Fibroblast of lung (primary cell): ENCODE measurements at regions not wholly inside any gene's neighbourhood (a gene's known extent, or its start where the extent isn't known, plus 50 kb on each side); places are given as distances from the start of the nearest gene placed in this dataset.

ENCODE experiments used
- DNase-seq, 2 donors: peaks; one replicate each; pipeline versions ENCODE4 v3.0.0 to v3.0.0-alpha.2; 2010; ENCODE audit warnings: low read depth in 2 of 2
- H2AFZ ChIP-seq: 2 replicates; pipeline ENCODE4 v1.5.1; 2012; ENCODE audit warnings: low read length, control low read depth, inconsistent platforms
- H3K27ac ChIP-seq: 2 replicates; pipeline ENCODE4 v1.5.1; 2011; ENCODE audit warnings: low read length, control low read depth; ENCODE audit not compliant: insufficient read depth
- H3K27me3 ChIP-seq: 2 replicates; pipeline ENCODE4 v1.5.1; 2011; ENCODE audit warnings: mild to moderate bottlenecking, low read length; ENCODE audit not compliant: control insufficient read depth, insufficient read depth
- H3K36me3 ChIP-seq: 2 replicates; pipeline ENCODE4 v1.5.1; 2011; ENCODE audit warnings: low read length; ENCODE audit not compliant: control insufficient read depth, insufficient read depth
- H3K4me1 ChIP-seq: 2 replicates; pipeline ENCODE4 v1.5.1; 2011; ENCODE audit warnings: low read length; ENCODE audit not compliant: control insufficient read depth, insufficient read depth; ENCODE audit errors: extremely low read depth
- H3K4me2 ChIP-seq: 2 replicates; pipeline ENCODE4 v1.5.1; 2011; ENCODE audit warnings: low read length, control low read depth; ENCODE audit not compliant: insufficient read depth; ENCODE audit errors: extremely low read depth
- H3K4me3 ChIP-seq, 4 experiments: fragments of 200-600 bp in 1 of 4; sonication (generic) in 1 of 4; replicated peaks in 1 of 4; 2 replicates each; pipeline ENCODE4 v1.5.1; 2011 to 2016; ENCODE audit warnings: low read length in 4 of 4, low read depth in 3 of 4, mild to moderate bottlenecking in 3 of 4, control low read depth in 2 of 4, inconsistent platforms in 1 of 4, mixed read lengths in 1 of 4; ENCODE audit not compliant: insufficient read depth in 1 of 4; ENCODE audit errors: control extremely low read depth in 1 of 4
- H3K79me2 ChIP-seq: 2 replicates; pipeline ENCODE4 v1.5.1; 2012; ENCODE audit warnings: mild to moderate bottlenecking, low read length, inconsistent platforms; ENCODE audit not compliant: control insufficient read depth, insufficient read depth
- H3K9ac ChIP-seq: 2 replicates; pipeline ENCODE4 v1.5.1; 2011; ENCODE audit warnings: mild to moderate bottlenecking, low read length, control low read depth; ENCODE audit not compliant: insufficient read depth
- H3K9me3 ChIP-seq: 2 replicates; pipeline ENCODE4 v1.5.1; 2012; ENCODE audit warnings: low read depth, low read length; ENCODE audit not compliant: control insufficient read depth, insufficient read depth
- H4K20me1 ChIP-seq: 2 replicates; pipeline ENCODE4 v1.5.1; 2011; ENCODE audit warnings: low read length; ENCODE audit not compliant: control insufficient read depth, insufficient read depth; ENCODE audit errors: extremely low read depth
- CTCF ChIP-seq, 2 donors: IDR thresholded peaks in 1 of 2; conservative IDR thresholded peaks in 1 of 2; 1 replicate in 1 of 2; 2 replicates in 1 of 2; pipeline ENCODE4 v1.5.1; 2011 to 2012; ENCODE audit warnings: low read length in 2 of 2, control low read depth in 1 of 2, inconsistent platforms in 1 of 2, low read depth in 1 of 2, mild to moderate bottlenecking in 1 of 2
- EZH2 ChIP-seq: IDR thresholded peaks from 2 replicates; pipeline ENCODE4 v1.5.1; 2012; ENCODE audit warnings: low read length, control low read depth, mild to moderate bottlenecking; ENCODE audit errors: missing control alignments

DNA sequence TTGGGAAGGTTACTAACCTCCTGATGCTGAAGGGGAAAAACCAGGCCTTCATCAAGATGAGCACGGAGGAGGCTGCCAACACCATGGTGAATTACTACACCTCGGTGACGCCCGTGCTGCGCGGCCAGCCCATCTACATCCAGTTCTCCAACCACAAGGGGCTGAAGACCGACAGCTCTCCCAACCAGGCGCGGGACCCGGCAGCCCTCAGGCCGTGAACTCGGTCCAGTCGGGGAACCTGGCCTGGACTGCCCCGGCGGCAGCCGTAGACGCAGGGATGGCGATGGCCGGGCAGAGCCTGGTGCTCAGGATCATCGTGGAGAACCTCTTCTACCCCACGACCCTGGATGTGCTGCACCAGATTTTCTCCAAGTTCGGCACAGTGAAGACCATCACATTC is 133.0 kb upstream of the FUT8 start:
- Histone ChIP-seq H3K79me2 (no peaks in the 10 kb centered on the region), H3K4me2 (no peak overlapping the region), H4K20me1 (no peaks in the 10 kb centered on the region), H3K27me3 (no peaks in the 10 kb centered on the region), H2AFZ (no peak overlapping the region), H3K36me3 (no peaks in the 10 kb centered on the region), H3K9ac (no peak overlapping the region), H3K4me3 (no peak overlapping the region), H3K4me1 (peaks cover 9% of the 10 kb centered on the region), H3K27ac (no peak overlapping the region), H3K9me3 (no peaks in the 10 kb centered on the region)
- DNase-seq: no peak
- TF ChIP-seq EZH2: no peak
- no peak for TF ChIP-seq CTCF (conservative IDR thresholded peaks at IDR 0.05 in 1 of 2, IDR thresholded peaks at IDR 0.05 in 1 of 2; ENCODE audit: low read depth in 1 of 2, low read length in 2 of 2)

DNA sequence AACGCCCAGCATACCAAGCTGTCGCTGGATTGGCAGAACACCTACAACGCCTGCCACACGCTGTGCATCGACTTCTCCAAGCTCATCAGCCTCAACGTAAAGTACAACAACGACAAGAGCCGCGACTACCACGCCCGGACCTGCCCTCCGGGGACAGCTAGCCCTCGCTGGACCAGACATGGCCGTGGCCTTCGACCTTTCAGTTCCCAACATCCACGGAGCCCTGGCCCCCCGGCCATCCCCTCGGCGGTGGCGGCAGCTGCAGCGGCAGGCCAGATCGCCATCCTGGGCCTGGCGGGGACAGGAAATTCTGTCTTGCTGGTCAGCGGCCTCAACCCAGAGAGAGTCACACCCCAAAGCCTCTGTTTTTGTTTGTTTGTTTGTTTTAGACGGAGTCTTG is 132.6 kb upstream of the FUT8 start:
- Histone ChIP-seq H4K20me1 (no peaks in the 10 kb centered on the region), H3K79me2 (no peaks in the 10 kb centered on the region), H3K27ac (no peak overlapping the region), H3K4me3 (no peak overlapping the region), H3K4me1 (peaks cover 9% of the 10 kb centered on the region), H3K36me3 (no peaks in the 10 kb centered on the region), H2AFZ (no peak overlapping the region), H3K4me2 (no peak overlapping the region), H3K9me3 (no peaks in the 10 kb centered on the region), H3K9ac (no peak overlapping the region), H3K27me3 (no peaks in the 10 kb centered on the region)
- TF ChIP-seq EZH2: no peak
- TF ChIP-seq CTCF (conservative IDR thresholded peaks at IDR 0.05 in 1 of 2, IDR thresholded peaks at IDR 0.05 in 1 of 2; ENCODE audit: low read depth in 1 of 2, low read length in 2 of 2): no peak
- no peak for DNase-seq

DNA sequence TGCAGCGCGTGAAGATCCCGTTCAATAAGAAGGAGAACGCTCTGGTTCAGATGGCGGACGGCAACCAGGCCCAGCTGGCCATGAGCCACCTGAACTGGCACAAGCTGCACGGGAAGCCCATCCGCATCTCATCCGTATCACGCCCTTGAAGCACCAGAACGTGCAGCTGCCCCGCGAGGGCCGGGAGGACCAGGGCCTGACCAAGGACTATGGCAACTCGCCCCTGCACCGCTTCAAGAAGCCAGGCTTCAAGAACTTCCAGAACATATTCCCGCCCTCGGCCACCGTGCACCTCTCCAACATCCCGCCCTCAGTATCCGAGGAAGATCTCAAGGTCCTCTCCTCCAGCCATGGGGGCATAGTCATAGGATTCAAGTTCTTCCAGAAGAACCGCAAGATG is 131.9 kb upstream of the FUT8 start:
- no peaks in the 10 kb centered on the region for H3K79me2 ChIP-seq
- H4K20me1 ChIP-seq: no peaks in the 10 kb centered on the region
- no peak overlapping the region for H3K4me3 ChIP-seq
- H2AFZ ChIP-seq: no peak overlapping the region
- H3K36me3 ChIP-seq: no peaks in the 10 kb centered on the region
- no peaks in the 10 kb centered on the region for H3K27me3 ChIP-seq
- TF ChIP-seq CTCF (conservative IDR thresholded peaks at IDR 0.05 in 1 of 2, IDR thresholded peaks at IDR 0.05 in 1 of 2; ENCODE audit: low read depth in 1 of 2, low read length in 2 of 2) (no peak), EZH2 (no peak)
- H3K27ac ChIP-seq: no peak overlapping the region
- H3K9ac ChIP-seq: no peak overlapping the region
- H3K9me3 ChIP-seq: no peaks in the 10 kb centered on the region
- H3K4me2 ChIP-seq: no peak overlapping the region
- H3K4me1 ChIP-seq: peaks cover 9% of the 10 kb centered on the region
- DNase-seq: no peak
